Activated CD4-positive, alpha-beta T cell treated with anti-CD3 and anti-CD28 coated beads, Interleukin-2, amount 50 U/mL, for 24 hours (primary cell): ENCODE measurements at regions not wholly inside any gene's neighbourhood (a gene's known extent, or its start where the extent isn't known, plus 50 kb on each side); places are given as distances from the start of the nearest gene placed in this dataset.
"Not testable (repeated sequence)": the region's sequence is repeated elsewhere in the genome, so short reads cannot be mapped to it uniquely, and the experiment has no call there.

Experiments
- DNase-seq, 2 donors: peaks; one replicate each; pipeline ENCODE4 v3.0.0-alpha.2; 2020; ENCODE audit warnings: low read depth in 1 of 2, low spot score in 1 of 2

DNA sequence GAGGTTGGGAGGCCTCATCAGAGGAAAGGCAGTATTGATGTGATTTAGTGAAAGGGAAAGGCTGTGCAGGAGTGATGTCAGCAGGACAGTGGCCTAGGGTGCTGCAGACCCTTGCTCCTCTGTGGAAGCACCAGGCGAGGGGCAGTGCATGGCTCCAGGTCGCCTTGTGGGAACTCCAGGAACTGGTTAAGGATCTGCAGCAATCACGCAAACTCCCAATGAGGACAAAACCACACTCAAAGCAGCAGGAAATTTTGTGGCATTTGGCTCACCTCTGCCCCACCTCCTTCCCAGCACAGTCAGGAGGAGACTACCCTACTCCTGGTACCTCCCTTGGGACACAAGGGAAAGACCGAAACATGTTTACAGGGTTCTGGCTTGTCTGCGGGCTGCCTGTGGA is 251.5 kb downstream of the GADD45G start:
- not testable (repeated sequence) for DNase-seq

GRCh38 chr9:89856950-89857349 is 252.1 kb downstream of the GADD45G start:
- DNase-seq, result not testable (repeated sequence)

DNA sequence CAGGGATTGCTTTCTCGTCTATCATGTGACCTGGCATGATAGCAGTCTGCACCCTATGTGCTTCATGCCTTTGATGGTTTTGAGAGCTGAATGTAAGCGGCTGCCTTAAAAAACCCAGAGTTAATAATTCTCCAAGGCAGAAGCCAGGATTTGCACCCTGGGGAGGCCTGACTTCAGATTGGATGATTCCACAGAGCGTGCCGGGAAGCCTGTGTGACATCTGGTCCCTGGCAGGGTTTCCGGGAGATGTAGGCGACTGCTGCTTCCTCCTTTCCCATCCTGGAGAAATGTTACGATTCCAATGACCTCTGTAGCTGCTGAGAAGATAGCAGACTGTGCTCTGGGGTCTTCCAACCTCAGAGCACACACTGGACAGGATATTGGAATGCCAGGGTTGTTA is 255.0 kb downstream of the GADD45G start:
- not testable (repeated sequence) for DNase-seq

GRCh38 chr9:89861371-89861770 is 256.6 kb downstream of the GADD45G start:
- DNase-seq, result not testable (repeated sequence)

- no peak for DNase-seq
These were observed 257.5 kb downstream of the GADD45G start for GRCh38 chr9:89862316-89862715.

GRCh38 chr9:89863141-89863540 is 258.3 kb downstream of the GADD45G start:
- DNase-seq, result no peak

GRCh38 chr9:89863837-89864236 is 259.0 kb downstream of the GADD45G start:
- DNase-seq, result no peak

GRCh38 chr9:89864257-89864656 is 259.4 kb downstream of the GADD45G start:
- DNase-seq, result no peak

GRCh38 chr9:89864731-89865130 is 259.9 kb downstream of the GADD45G start:
- no peak for DNase-seq

GRCh38 chr9:89865357-89865756 is 260.5 kb downstream of the GADD45G start:
- DNase-seq, result no peak

GRCh38 chr9:89865981-89866380 is 261.2 kb downstream of the GADD45G start:
- no peak for DNase-seq

DNA sequence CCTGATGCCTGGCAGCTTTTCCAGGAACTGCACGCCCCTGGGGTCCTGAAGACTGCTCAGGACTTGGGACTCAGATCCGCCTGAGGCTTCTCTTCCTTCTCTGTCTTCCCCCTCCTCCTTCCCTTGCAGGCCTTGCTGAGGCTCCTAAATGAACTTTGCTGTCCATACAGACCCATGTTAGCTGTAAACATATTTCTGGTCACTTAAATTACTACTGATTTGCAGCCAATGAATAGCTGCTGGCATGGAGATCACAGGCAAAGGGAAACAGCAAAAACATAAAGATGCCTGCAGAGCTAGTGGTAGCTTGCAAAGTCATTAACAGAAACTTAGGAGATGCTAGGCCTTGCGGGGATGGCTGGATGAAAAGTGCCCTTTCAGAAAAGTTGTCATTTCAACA is 261.9 kb downstream of the GADD45G start:
- DNase-seq, result no peak

- DNase-seq, result no peak
These were observed 263.3 kb downstream of the GADD45G start for GRCh38 chr9:89868100-89868499.

DNA sequence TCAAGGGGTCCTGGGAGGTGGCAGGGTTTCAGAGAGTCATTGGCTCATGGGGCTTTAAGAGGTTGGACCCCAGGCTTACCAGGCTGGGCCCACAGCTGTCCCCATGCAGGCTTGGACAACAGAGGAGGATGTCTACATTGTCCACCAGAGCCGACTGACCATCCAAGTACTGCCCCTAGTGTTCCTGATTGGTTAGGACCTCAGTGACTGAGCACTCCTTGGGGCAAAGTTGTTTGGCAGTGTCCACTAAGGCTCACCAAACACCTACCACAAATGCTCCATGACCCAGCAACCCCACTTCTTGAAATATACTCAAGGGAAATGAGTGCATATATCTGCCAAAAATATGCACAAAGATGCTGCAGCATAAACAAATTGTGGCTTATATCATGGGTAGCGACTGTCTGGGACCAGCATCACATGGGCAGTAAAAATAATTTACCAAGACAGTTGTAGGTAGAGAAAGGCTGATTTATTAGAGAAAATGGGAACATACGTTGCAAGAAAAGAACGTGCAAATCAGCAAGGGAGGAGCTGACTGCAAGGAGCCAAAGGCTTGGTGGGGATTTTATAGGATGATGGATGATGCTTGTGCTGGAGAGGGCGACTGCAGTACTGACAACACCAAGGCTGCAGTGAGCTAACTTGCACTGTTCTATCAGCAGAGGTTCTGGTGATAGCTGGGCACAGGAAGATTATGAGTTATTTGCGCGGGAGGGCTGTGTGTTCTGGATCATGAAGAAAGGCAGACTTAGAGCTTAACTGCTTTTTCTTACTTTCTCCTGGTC is 265.2 kb downstream of the GADD45G start:
- no peak for DNase-seq

DNA sequence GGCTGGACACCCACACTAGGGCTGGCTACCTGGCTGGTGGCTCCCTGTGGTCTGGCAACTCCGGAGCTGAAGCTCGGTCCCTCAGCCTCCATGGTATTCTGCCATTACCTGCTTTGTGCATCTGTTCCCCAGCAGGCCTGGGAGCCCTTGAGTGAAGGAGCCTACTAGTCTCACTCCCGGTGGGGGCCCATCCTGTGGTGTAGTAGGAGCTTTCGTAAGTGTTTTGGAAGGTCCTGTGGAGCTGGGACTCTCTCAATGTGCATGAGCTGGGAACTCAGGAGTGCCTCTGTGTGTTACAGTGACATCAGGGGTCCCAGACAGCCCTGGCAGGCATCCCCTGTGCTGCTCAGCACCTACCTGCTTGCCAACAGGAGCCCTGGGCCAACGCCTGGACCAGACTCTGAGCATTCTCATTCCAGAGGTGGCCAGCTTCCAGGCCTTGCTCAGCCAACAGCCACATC is 267.1 kb downstream of the GADD45G start:
- DNase-seq, result no peak

GRCh38 chr9:89872426-89872912 is 267.7 kb downstream of the GADD45G start:
- DNase-seq, result no peak

DNA sequence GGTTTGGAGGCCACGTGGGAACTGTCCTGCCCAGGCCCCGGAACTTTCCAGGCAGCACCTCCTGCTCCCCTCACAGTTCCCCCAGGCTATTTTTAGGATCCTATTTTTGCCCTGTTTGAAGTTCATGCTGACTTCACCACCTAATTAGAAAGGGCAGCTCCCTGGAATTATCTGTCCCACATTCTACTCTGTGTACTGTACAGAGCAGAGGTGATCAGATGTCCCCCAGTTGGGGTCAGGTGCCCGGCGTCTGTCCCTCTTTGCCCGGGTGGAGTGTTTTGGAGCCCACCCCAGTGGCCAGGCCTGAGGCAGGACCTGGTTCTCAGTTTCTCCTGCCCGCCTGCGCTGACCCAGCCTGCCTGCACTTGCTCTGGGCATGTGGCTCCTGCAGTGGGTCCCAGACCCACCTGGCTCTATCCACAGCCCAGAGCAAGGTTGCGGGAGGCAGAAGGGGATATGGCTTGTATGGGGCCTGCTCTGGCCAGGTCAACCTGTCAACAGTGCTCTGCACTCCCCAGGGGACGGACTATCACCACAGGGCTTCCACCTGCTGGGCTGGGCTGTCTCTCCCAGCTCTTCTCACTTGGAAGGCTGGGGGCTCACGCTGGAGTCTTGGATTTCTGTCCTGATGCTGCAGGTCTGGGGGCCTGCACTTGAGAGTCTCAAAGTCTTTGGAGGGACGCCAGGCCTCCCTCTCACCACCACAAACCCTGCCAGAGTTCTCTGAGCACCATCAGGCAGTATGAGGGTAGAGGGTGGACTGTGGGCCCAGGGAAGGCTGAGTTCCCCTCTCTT is 268.3 kb downstream of the GADD45G start:
- no peak for DNase-seq

DNA sequence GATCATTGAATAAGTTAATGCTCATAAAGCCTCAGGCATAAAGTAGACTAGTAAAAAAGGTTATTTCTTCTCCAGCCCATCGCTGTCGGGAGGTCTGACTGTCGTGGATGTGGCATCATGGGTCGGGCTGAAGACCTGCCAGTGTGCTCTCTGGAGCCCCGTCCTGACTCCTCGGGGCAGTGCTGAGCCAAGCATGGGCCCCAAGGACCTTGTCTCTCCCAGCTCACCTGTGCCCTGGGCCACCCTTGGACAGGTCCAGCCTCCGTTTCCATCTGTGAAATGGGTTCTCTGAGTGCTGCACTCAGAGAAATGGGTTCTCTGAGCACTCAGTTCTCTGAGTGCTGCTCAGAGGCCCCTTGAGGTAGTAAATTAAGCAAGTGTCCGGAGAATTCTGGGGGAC is 269.0 kb downstream of the GADD45G start:
- no peak for DNase-seq

DNA sequence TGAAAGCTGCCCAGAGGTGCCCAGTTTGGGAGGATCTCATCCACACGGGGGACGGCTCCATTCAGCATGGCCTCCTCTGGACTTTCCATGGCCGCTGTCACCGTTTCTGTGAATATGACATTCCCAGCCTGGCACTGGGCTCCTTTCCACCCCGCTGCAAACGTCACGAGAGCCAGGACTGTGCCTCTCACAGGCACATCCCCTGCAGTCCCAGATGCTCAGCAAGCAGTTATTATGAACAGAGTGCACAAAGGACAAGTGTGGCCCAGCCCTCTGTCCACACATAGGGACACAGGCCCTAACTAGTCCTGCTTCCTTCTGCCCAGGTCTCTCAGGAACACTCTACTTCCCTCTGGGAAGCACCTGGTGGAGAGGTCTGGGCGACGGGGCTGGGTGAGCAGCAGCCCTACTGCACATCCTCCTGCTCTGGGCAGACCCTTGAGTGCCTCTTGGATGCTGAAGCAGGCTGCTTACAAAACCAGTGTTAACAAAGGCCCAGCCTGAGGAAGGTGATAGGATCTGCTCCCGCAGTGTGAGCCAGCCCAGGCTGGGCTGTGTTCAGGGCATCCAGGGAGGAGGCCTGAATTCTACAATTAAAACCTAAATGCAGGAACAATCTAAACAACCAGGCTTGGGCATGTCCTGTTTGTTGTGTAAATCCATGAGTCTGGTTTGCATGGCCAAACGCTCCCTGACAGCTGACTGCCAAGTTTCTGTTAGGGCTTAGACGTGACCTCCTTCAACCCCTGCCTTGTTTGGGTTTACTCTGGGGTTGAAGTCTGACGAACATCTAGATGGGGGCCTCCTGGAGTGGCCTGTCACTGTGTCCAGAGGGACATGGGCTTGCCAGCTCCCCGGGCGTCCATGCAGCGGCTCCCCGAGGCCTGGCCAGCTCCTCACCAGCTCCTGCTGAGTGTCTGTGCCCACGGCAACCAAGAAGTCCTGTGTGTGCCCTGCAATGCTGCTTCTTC is 269.8 kb downstream of the GADD45G start:
- no peak for DNase-seq

GRCh38 chr9:89877051-89878002 is 272.5 kb downstream of the GADD45G start:
- no peak for DNase-seq
